Stimulated activated CD4-positive, alpha-beta T cell treated with anti-CD3 and anti-CD28 coated beads, Interleukin-2, amount 100 ng/mL, for 48 hours (primary cell): ENCODE measurements at regions not wholly inside any gene's neighbourhood (a gene's known extent, or its start where the extent isn't known, plus 50 kb on each side); places are given as distances from the start of the nearest gene placed in this dataset.

Experiments used
- DNase-seq, 2 donors: peaks; one replicate each; pipeline ENCODE4 v3.0.0-alpha.2; 2020

- no peak for DNase-seq
These were observed 376.6 kb upstream of the SLCO3A1 start for GRCh38 chr15:91476861-91477260.

- no peak for DNase-seq
These were observed 374.8 kb upstream of the SLCO3A1 start for GRCh38 chr15:91478717-91479191.

GRCh38 chr15:91480426-91480825 lies 373.1 kb upstream of the SLCO3A1 start:
- DNase-seq, result no peak

- no peak for DNase-seq
These were observed 370.7 kb upstream of the SLCO3A1 start for GRCh38 chr15:91482799-91483198.

GRCh38 chr15:91484141-91484540 lies 369.4 kb upstream of the SLCO3A1 start:
- DNase-seq, result no peak

- DNase-seq, result no peak
These were observed 365.1 kb upstream of the SLCO3A1 start for GRCh38 chr15:91488452-91488851.

- no peak for DNase-seq
These were observed 363.3 kb upstream of the SLCO3A1 start for GRCh38 chr15:91490211-91490610.

GRCh38 chr15:91491101-91491950 lies 362.2 kb upstream of the SLCO3A1 start:
- no peak for DNase-seq

- no peak for DNase-seq
These were observed 356.5 kb upstream of the SLCO3A1 start for GRCh38 chr15:91496754-91497691.

GRCh38 chr15:91498046-91498748 lies 355.3 kb upstream of the SLCO3A1 start:
- no peak for DNase-seq

GRCh38 chr15:91498749-91499062 lies 354.8 kb upstream of the SLCO3A1 start:
- DNase-seq, result no peak

GRCh38 chr15:91499774-91500383 lies 353.6 kb upstream of the SLCO3A1 start:
- no peak for DNase-seq

GRCh38 chr15:91508633-91509032 lies 344.9 kb upstream of the SLCO3A1 start:
- no peak for DNase-seq

GRCh38 chr15:91514147-91514546 lies 339.4 kb upstream of the SLCO3A1 start:
- DNase-seq, result no peak

- no peak for DNase-seq
These were observed 338.2 kb upstream of the SLCO3A1 start for GRCh38 chr15:91515188-91515754.

GRCh38 chr15:91516866-91517265 lies 336.6 kb upstream of the SLCO3A1 start:
- no peak for DNase-seq

- no peak for DNase-seq
These were observed 335.9 kb upstream of the SLCO3A1 start for GRCh38 chr15:91517491-91518200.

GRCh38 chr15:91520850-91521249 lies 332.7 kb upstream of the SLCO3A1 start:
- DNase-seq, result no peak

GRCh38 chr15:91521548-91521947 lies 332.0 kb upstream of the SLCO3A1 start:
- no peak for DNase-seq

- DNase-seq, result no peak
These were observed 331.5 kb upstream of the SLCO3A1 start for GRCh38 chr15:91521996-91522395.

- no peak for DNase-seq
These were observed 330.7 kb upstream of the SLCO3A1 start for GRCh38 chr15:91522605-91523332.
